HG02852 (cell line): ENCODE measurements at regions not wholly inside any gene's neighbourhood (a gene's known extent, or its start where the extent isn't known, plus 50 kb on each side); places are given as distances from the start of the nearest gene placed in this dataset.
"Not testable (repeated sequence)": the region's sequence is repeated elsewhere in the genome, so short reads cannot be mapped to it uniquely, and the experiment has no call there.

ENCODE experiments used
- ATAC-seq: cut with Tn5 transposase; IDR thresholded peaks from one replicate; pipeline ENCODE4 v1.9.1; 2021; ENCODE audit warnings: mild to moderate bottlenecking, moderate library complexity; ENCODE audit not compliant: unreplicated experiment

- no peak for ATAC-seq
These were observed 253.7 kb downstream of the KCTD12 start for GRCh38 chr13:76632401-76633044.

- no peak for ATAC-seq
These were observed 255.5 kb downstream of the KCTD12 start for GRCh38 chr13:76630629-76631230.

- no peak for ATAC-seq
These were observed 263.7 kb downstream of the KCTD12 start for GRCh38 chr13:76622315-76623040.

- no peak for ATAC-seq
These were observed 264.5 kb downstream of the KCTD12 start for GRCh38 chr13:76621705-76622104.

- no peak for ATAC-seq
These were observed 266.2 kb downstream of the KCTD12 start for GRCh38 chr13:76620036-76620435.

GRCh38 chr13:76619631-76620030 is 266.6 kb downstream of the KCTD12 start:
- ATAC-seq: no peak

- ATAC-seq: no peak
These were observed 275.3 kb downstream of the KCTD12 start for GRCh38 chr13:76610819-76611415.

- no peak for ATAC-seq
These were observed 276.6 kb downstream of the KCTD12 start for GRCh38 chr13:76609643-76610042.

GRCh38 chr13:76607866-76608265 is 278.3 kb downstream of the KCTD12 start:
- no peak for ATAC-seq

- no peak for ATAC-seq
These were observed 286.1 kb downstream of the KCTD12 start for GRCh38 chr13:76600081-76600480.

- no peak for ATAC-seq
These were observed 288.3 kb downstream of the KCTD12 start for GRCh38 chr13:76597868-76598267.

- ATAC-seq: no peak
These were observed 290.0 kb downstream of the KCTD12 start for GRCh38 chr13:76596216-76596615.

- ATAC-seq: no peak
These were observed 291.8 kb downstream of the KCTD12 start for GRCh38 chr13:76594435-76594834.

GRCh38 chr13:76586842-76587241 is 299.4 kb downstream of the KCTD12 start:
- no peak for ATAC-seq

- ATAC-seq: no peak
These were observed 306.5 kb downstream of the KCTD12 start for GRCh38 chr13:76579701-76580100.

- ATAC-seq: not testable (repeated sequence)
These were observed 310.6 kb downstream of the KCTD12 start for GRCh38 chr13:76575634-76576033.

- ATAC-seq: no peak
These were observed 315.7 kb downstream of the KCTD12 start for GRCh38 chr13:76570510-76570971.

- no peak for ATAC-seq
These were observed 329.6 kb downstream of the KCTD12 start for GRCh38 chr13:76556627-76557026.

- ATAC-seq: no peak
These were observed 333.4 kb downstream of the KCTD12 start for GRCh38 chr13:76552807-76553206.

GRCh38 chr13:76552041-76552772 is 334.0 kb downstream of the KCTD12 start:
- ATAC-seq: no peak

- ATAC-seq: no peak
These were observed 344.0 kb downstream of the KCTD12 start for GRCh38 chr13:76542176-76542575.
